MM.1S (cell line): ENCODE measurements at regions not wholly inside any gene's neighbourhood (a gene's known extent, or its start where the extent isn't known, plus 50 kb on each side); places are given as distances from the start of the nearest gene placed in this dataset.

ENCODE experiments used
- DNase-seq: peaks from one replicate; pipeline ENCODE4 v3.0.0-alpha.2; 2015
- H2AFZ ChIP-seq: fragments of 300-600 bp; sonication (generic); 2 replicates; pipeline ENCODE4 v1.6.0; 2016; ENCODE audit warnings: antibody characterized with exemption, low read length
- H3F3A ChIP-seq: fragments of 300-600 bp; sonication (generic); 2 replicates; pipeline ENCODE4 v1.6.1; 2016; ENCODE audit warnings: mild to moderate bottlenecking, antibody characterized with exemption, low read length, moderate library complexity, mixed read lengths; ENCODE audit not compliant: insufficient read depth
- H3K27ac ChIP-seq: fragments of 300-600 bp; sonication (generic); 2 replicates; pipeline ENCODE4 v1.5.1; 2016; ENCODE audit warnings: mild to moderate bottlenecking, low read length
- H3K27me3 ChIP-seq: fragments of 300-600 bp; sonication (generic); replicated peaks from 2 replicates; pipeline ENCODE4 v1.6.0; 2016; ENCODE audit warnings: low read length; ENCODE audit not compliant: insufficient read depth
- H3K36me3 ChIP-seq: fragments of 300-600 bp; sonication (generic); replicated peaks from 2 replicates; pipeline ENCODE4 v1.6.1; 2016; ENCODE audit warnings: mild to moderate bottlenecking, low read length, mixed read lengths; ENCODE audit not compliant: insufficient read depth
- H3K4me1 ChIP-seq: fragments of 300-600 bp; sonication (generic); 2 replicates; pipeline ENCODE4 v1.6.1; 2016; ENCODE audit warnings: low read length, mixed read lengths
- H3K4me2 ChIP-seq: fragments of 300-600 bp; sonication (generic); 2 replicates; pipeline ENCODE4 v1.6.0; 2016; ENCODE audit warnings: low read depth, low read length
- H3K4me3 ChIP-seq: fragments of 300-600 bp; sonication (generic); 2 replicates; pipeline ENCODE4 v1.5.1; 2016; ENCODE audit warnings: low read length, mixed read lengths
- H3K79me2 ChIP-seq: fragments of 300-600 bp; sonication (generic); 2 replicates; pipeline ENCODE4 v1.6.1; 2016; ENCODE audit warnings: mixed run types, low read length, mixed read lengths
- H3K9ac ChIP-seq: fragments of 300-600 bp; sonication (generic); 2 replicates; pipeline ENCODE4 v1.6.1; 2016; ENCODE audit warnings: low read length, mixed read lengths
- H3K9me2 ChIP-seq: fragments of 300-600 bp; sonication (generic); replicated peaks from 2 replicates; pipeline ENCODE4 v1.6.1; 2016; ENCODE audit warnings: mild to moderate bottlenecking, low read length, mixed read lengths; ENCODE audit not compliant: insufficient read depth
- H3K9me3 ChIP-seq: fragments of 300-600 bp; sonication (generic); replicated peaks from 2 replicates; pipeline ENCODE4 v1.6.1; 2016; ENCODE audit warnings: mild to moderate bottlenecking, low read length, mixed read lengths; ENCODE audit not compliant: insufficient read depth
- H4K20me1 ChIP-seq: fragments of 300-600 bp; sonication (generic); 2 replicates; pipeline ENCODE4 v1.6.1; 2016; ENCODE audit warnings: mild to moderate bottlenecking, low read length, moderate library complexity, mixed read lengths; ENCODE audit not compliant: insufficient read depth
- CTCF ChIP-seq: fragments of 300-600 bp; sonication (generic); IDR thresholded peaks from 2 replicates; pipeline ENCODE4 v1.5.1; 2016; ENCODE audit warnings: antibody characterized with exemption, low read length, mixed read lengths
- EZH2 ChIP-seq: fragments of 300-600 bp; sonication (generic); optimal IDR thresholded peaks from 2 replicates; pipeline ENCODE3; 2017; ENCODE audit warnings: low read depth, mild to moderate bottlenecking, antibody characterized with exemption, low read length, mixed read lengths
- EZH2phosphoT487 ChIP-seq: fragments of 300-600 bp; sonication (generic); IDR thresholded peaks from 2 replicates; pipeline ENCODE4 v1.6.1; 2018; ENCODE audit warnings: antibody characterized with exemption, low read length

DNA sequence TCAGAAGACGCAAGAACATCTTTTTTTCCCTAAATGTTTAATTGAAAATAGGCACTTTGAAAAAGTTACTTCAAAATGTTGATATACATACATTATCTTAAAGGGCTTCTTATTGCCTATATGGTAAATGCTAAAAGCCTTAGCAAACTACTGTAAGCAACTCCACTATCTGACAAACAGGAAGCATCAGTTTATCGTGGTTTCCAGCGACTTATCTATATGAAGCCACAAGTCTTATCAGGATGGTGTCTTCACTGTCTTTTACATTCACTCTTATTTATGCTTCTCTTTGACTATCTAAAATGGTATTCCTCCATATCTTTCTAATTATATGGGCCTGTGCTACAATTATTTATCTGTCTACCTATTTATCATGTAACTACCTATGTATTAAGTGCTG is 2091.9 kb downstream of the LRRC4C start:
- Histone ChIP-seq H3K27ac (no peak overlapping the region), H3K36me3 (no peaks in the 10 kb centered on the region), H3K4me3 (no peak overlapping the region), H3K79me2 (no peaks in the 10 kb centered on the region), H3K9me2 (no peaks in the 10 kb centered on the region), H3F3A (no peaks in the 10 kb centered on the region), H2AFZ (no peak overlapping the region), H3K9ac (no peak overlapping the region), H3K4me1 (no peaks in the 10 kb centered on the region), H3K27me3 (no peaks in the 10 kb centered on the region), H3K4me2 (no peak overlapping the region), H4K20me1 (no peaks in the 10 kb centered on the region), H3K9me3 (no peaks in the 10 kb centered on the region)
- DNase-seq = no peak
- TF ChIP-seq EZH2 (no peak), EZH2phosphoT487 (no peak), CTCF (no peak)

- no peaks in the 10 kb centered on the region for H4K20me1 ChIP-seq
- H3F3A ChIP-seq = no peaks in the 10 kb centered on the region
- no peaks in the 10 kb centered on the region for H3K9me3 ChIP-seq
- no peaks in the 10 kb centered on the region for H3K27me3 ChIP-seq
- no peaks in the 10 kb centered on the region for H3K9me2 ChIP-seq
- H3K4me1 ChIP-seq = no peaks in the 10 kb centered on the region
- no peak overlapping the region for H3K27ac ChIP-seq
- TF ChIP-seq EZH2 = no peak
- TF ChIP-seq CTCF = no peak
- TF ChIP-seq EZH2phosphoT487 = no peak
- no peak overlapping the region for H3K9ac ChIP-seq
- H3K4me3 ChIP-seq = no peak overlapping the region
- H2AFZ ChIP-seq = no peak overlapping the region
- DNase-seq = no peak
- H3K4me2 ChIP-seq = no peak overlapping the region
- H3K79me2 ChIP-seq = no peaks in the 10 kb centered on the region
- H3K36me3 ChIP-seq = no peaks in the 10 kb centered on the region
Observed at GRCh38 chr11:39365809-39366436, 2093.5 kb downstream of the LRRC4C start.

GRCh38 chr11:39363571-39363970 is 2095.9 kb downstream of the LRRC4C start:
- TF ChIP-seq EZH2phosphoT487 (no peak), CTCF (no peak), EZH2 (no peak)
- Histone ChIP-seq H3K79me2 (no peaks in the 10 kb centered on the region), H3F3A (no peaks in the 10 kb centered on the region), H3K36me3 (no peaks in the 10 kb centered on the region), H3K9me2 (no peaks in the 10 kb centered on the region), H4K20me1 (no peaks in the 10 kb centered on the region), H3K4me1 (no peaks in the 10 kb centered on the region), H3K27me3 (no peaks in the 10 kb centered on the region), H3K4me3 (no peak overlapping the region), H3K9ac (no peak overlapping the region), H2AFZ (no peak overlapping the region), H3K9me3 (no peaks in the 10 kb centered on the region), H3K27ac (no peak overlapping the region), H3K4me2 (no peak overlapping the region)
- no peak for DNase-seq
